ENCODE measurements at regions not wholly inside any gene's neighbourhood (a gene's known extent, or its start where the extent isn't known, plus 50 kb on each side); places are given as distances from the start of the nearest gene placed in this dataset.
"Not testable (repeated sequence)": the region's sequence is repeated elsewhere in the genome, so short reads cannot be mapped to it uniquely, and the experiment has no call there.

- intact Hi-C loops (cut with DNase I): loop anchor here in 1 of 2 donors (10.0 kb wide), 1 partner anchor 523 kb away; no protein-coding TSS in a partner anchor
- 67 to 84% (median 80%) methylated on average over 3 to 6 of the region's 6 CpGs for WGBS, 4 donors
- H3K9me3 ChIP-seq (replicated peaks in 1 of 3): no peaks in the 10 kb centered on the region
These were observed 213.1 kb downstream of the MSX2 start for GRCh38 chr5:174937201-174938123.

GRCh38 chr5:174935854-174936474 lies 211.6 kb downstream of the MSX2 start:
- Histone ChIP-seq H3K27ac (no peak overlapping the region), H3K36me3 (replicated peaks in 1 of 2) (no peaks in the 10 kb centered on the region), H3K27me3 (no peaks in the 10 kb centered on the region), H3K4me3 (no peak overlapping the region), H3K9me3 (replicated peaks in 1 of 3) (no peaks in the 10 kb centered on the region), H3K4me1 (replicated peaks in 1 of 2) (no peaks in the 10 kb centered on the region)
- DNase-seq: peak; percentile 26 to 67 (median 52)
- WGBS, 4 donors: 17 to 19% (median 18%) methylated on average over 9 of the region's 9 CpGs
- intact Hi-C loops (cut with DNase I): loop anchor here in 1 of 2 donors (2.0 to 10.0 kb wide), 2 partner anchors 23 to 521 kb away; no protein-coding TSS in a partner anchor
- peak; percentile 57 to 89 (median 70) for TF ChIP-seq CTCF (IDR thresholded peaks at IDR 0.05)
- TF ChIP-seq POLR2A (IDR thresholded peaks at IDR 0.05): no peak

More at GRCh38 chr5:174937201-174938123, 213.1 kb downstream of the MSX2 start:
- no peak overlapping the region for H3K4me3 ChIP-seq
- TF ChIP-seq CTCF (IDR thresholded peaks at IDR 0.05): no peak
- TF ChIP-seq POLR2A (IDR thresholded peaks at IDR 0.05): no peak
- H3K4me1 ChIP-seq (replicated peaks in 1 of 2): no peaks in the 10 kb centered on the region
- no peak for DNase-seq
- H3K27me3 ChIP-seq: no peaks in the 10 kb centered on the region
- no peaks in the 10 kb centered on the region for H3K36me3 ChIP-seq (replicated peaks in 1 of 2)
- H3K27ac ChIP-seq: no peak overlapping the region

GRCh38 chr5:174931033-174931432 lies 206.7 kb downstream of the MSX2 start:
- not testable (repeated sequence) for H3K27me3 ChIP-seq; H3K4me1 ChIP-seq (replicated peaks in 1 of 2); H3K9me3 ChIP-seq (replicated peaks in 1 of 3); H3K27ac ChIP-seq; H3K4me3 ChIP-seq; DNase-seq; H3K36me3 ChIP-seq (replicated peaks in 1 of 2)
- intact Hi-C loops (cut with DNase I): loop anchor here in 1 of 2 donors (10.0 kb wide), 1 partner anchor 516 kb away; no protein-coding TSS in a partner anchor
- 82 to 91% (median 86%) methylated on average over 4 of the region's 4 CpGs for WGBS, 4 donors

- WGBS, 4 donors: 82 to 97% (median 89%) methylated on average over 1 of the region's 1 CpG
- DNase-seq: no peak
- TF ChIP-seq CTCF (IDR thresholded peaks at IDR 0.05) (no peak), POLR2A (IDR thresholded peaks at IDR 0.05) (no peak)
- Histone ChIP-seq H3K4me3 (no peak overlapping the region), H3K36me3 (replicated peaks in 1 of 2) (no peaks in the 10 kb centered on the region), H3K4me1 (replicated peaks in 1 of 2) (no peaks in the 10 kb centered on the region), H3K27ac (no peak overlapping the region), H3K27me3 (no peaks in the 10 kb centered on the region), H3K9me3 (replicated peaks in 1 of 3) (no peaks in the 10 kb centered on the region)
- intact Hi-C loops (cut with DNase I): no loop called here
These were observed 201.2 kb downstream of the MSX2 start for GRCh38 chr5:174925586-174925985.
